BLaER1 (cell line): ENCODE measurements at regions not wholly inside any gene's neighbourhood (a gene's known extent, or its start where the extent isn't known, plus 50 kb on each side); places are given as distances from the start of the nearest gene placed in this dataset.

ENCODE experiments used
- H3K27ac ChIP-seq: shearing (Covaris generic); formaldehyde crosslinking; 2 replicates; pipeline ENCODE4 v1.8.1; 2022
- H3K27me3 ChIP-seq: shearing (Covaris generic); formaldehyde crosslinking; 2 replicates; pipeline ENCODE4 v1.8.1; 2022
- H3K36me3 ChIP-seq: shearing (Covaris generic); formaldehyde crosslinking; 2 replicates; pipeline ENCODE4 v1.8.1; 2022
- H3K4me1 ChIP-seq: shearing (Covaris generic); formaldehyde crosslinking; 2 replicates; pipeline ENCODE4 v1.8.1; 2022
- H3K4me2 ChIP-seq: shearing (Covaris generic); formaldehyde crosslinking; 2 replicates; pipeline ENCODE4 v1.8.1; 2022
- H3K4me3 ChIP-seq: shearing (Covaris generic); formaldehyde crosslinking; 2 replicates; pipeline ENCODE4 v1.8.1; 2022
- H3K9ac ChIP-seq: shearing (Covaris generic); formaldehyde crosslinking; 2 replicates; pipeline ENCODE4 v1.8.1; 2022
- H3K9me3 ChIP-seq: shearing (Covaris generic); formaldehyde crosslinking; 2 replicates; pipeline ENCODE4 v1.8.1; 2022
- H4K20me1 ChIP-seq: shearing (Covaris generic); formaldehyde crosslinking; 2 replicates; pipeline ENCODE4 v1.8.1; 2022
- Cebpa-rat ChIP-seq: shearing (Covaris generic); IDR thresholded peaks from 2 replicates; pipeline ENCODE4 v1.8.1; 2022

DNA sequence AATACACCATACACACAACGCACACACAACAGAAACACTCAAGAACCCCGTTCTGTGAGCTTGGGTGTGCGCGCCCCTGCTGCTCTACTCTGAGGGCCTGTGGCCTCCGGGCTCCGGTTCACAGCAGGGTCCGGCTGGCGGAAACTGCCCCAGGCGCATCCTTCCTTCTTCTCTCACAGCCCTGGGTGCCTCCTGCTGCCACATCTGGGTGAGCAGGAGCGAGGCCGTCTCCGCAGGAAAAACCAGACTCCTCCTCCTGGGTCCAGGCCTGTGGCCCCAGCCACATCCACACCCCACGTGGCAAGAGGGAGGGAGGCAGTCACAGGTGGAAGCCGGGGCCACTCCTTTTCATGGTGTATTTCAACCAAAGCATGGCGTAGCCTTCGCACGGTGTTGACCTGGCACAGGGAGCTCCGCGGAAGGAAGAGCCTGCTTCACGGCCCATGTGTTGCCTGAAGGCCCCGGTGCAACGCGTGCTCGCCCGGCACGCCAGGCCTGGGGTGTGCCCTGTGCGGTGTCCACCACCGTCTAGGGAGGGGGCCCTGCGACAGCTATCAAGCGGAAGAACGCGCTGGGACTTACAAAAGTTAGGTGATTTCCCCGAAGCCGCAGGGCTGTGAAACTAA lies 1502.7 kb downstream of the TBC1D22A start:
- no peak overlapping the region for H3K9ac ChIP-seq
- H3K4me3 ChIP-seq = no peak overlapping the region
- H3K4me2 ChIP-seq = no peak overlapping the region
- no peak for TF ChIP-seq Cebpa-rat
- H4K20me1 ChIP-seq = no peaks in the 10 kb centered on the region
- H3K9me3 ChIP-seq = no peaks in the 10 kb centered on the region
- no peaks in the 10 kb centered on the region for H3K27me3 ChIP-seq
- H3K4me1 ChIP-seq = no peaks in the 10 kb centered on the region
- no peaks in the 10 kb centered on the region for H3K36me3 ChIP-seq
- H3K27ac ChIP-seq = no peak overlapping the region

DNA sequence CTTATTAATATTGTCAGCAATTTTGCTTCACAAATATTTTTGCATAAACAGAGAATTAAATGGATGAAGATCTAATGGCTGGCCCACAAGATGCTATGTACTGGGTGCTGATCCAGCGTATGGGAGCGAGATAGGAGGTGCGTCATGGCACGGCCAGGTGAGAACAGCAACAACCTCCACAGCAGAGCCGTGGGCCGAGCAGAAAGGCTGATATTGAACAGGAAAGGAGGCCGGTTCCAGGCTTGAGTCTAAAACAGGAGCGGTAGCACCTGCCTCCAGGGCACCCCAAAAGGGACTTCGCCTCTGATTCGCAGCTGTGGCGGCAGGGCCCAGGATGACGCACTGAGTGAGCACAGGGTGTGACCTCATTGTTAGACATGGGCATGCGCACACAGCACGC lies 1502.1 kb downstream of the TBC1D22A start:
- Histone ChIP-seq H3K4me2 (no peak overlapping the region), H3K36me3 (no peaks in the 10 kb centered on the region), H3K27ac (no peak overlapping the region), H3K4me3 (no peak overlapping the region), H4K20me1 (no peaks in the 10 kb centered on the region), H3K27me3 (no peaks in the 10 kb centered on the region), H3K9me3 (no peaks in the 10 kb centered on the region), H3K4me1 (no peaks in the 10 kb centered on the region), H3K9ac (no peak overlapping the region)
- TF ChIP-seq Cebpa-rat = no peak

DNA sequence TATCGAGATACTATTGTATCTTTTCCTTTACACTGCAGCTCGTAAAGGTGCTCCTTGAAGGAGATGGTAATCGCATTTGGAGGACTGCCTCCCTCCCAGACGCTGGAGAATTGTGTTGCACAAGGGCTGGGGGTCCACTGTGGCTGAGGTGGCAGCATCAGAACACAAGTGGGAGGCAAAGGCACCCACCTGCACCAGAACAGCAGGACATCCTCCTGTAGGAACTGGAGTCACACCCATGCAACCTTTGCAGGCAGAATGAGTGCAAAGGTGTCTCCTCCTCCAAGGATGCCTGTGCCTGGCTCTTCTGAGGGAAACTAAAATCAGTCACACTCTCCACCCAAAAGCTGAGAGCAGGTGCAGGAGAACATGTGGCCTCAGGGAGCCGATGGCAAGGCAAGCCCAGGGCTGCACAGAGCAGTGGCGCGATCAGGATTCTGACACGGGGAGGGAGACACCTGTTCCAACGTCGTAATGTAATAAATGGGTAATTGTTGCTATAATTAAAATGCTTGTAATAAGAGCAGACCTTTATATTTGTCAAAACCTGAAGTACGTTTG lies 1501.4 kb downstream of the TBC1D22A start:
- no peaks in the 10 kb centered on the region for H3K36me3 ChIP-seq
- H4K20me1 ChIP-seq = no peaks in the 10 kb centered on the region
- H3K9me3 ChIP-seq = no peaks in the 10 kb centered on the region
- H3K27ac ChIP-seq = no peak overlapping the region
- H3K4me2 ChIP-seq = no peak overlapping the region
- no peak overlapping the region for H3K4me3 ChIP-seq
- no peak overlapping the region for H3K9ac ChIP-seq
- H3K27me3 ChIP-seq = no peaks in the 10 kb centered on the region
- TF ChIP-seq Cebpa-rat = no peak
- H3K4me1 ChIP-seq = no peaks in the 10 kb centered on the region

DNA sequence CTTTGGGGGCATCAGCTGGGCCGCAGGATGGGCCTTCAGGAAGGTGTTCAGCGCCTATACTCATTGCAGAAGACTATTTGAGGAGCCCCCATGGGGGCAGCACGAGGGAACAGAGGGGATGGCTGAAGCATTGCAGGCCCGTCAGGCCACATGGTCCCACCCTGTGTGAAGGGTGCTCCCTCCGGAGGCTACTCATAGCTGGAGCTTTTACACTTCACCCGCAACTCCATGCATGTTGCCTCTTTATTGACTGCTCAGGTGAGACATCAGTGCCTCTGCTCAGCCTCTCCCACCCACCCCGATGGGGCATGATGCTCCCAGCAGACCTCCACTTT lies 1500.9 kb downstream of the TBC1D22A start:
- peaks cover 1% of the 10 kb centered on the region for H3K4me1 ChIP-seq
- no peaks in the 10 kb centered on the region for H3K9me3 ChIP-seq
- H3K4me3 ChIP-seq = no peak overlapping the region
- no peak overlapping the region for H3K27ac ChIP-seq
- no peaks in the 10 kb centered on the region for H3K27me3 ChIP-seq
- no peak overlapping the region for H3K9ac ChIP-seq
- H3K36me3 ChIP-seq = no peaks in the 10 kb centered on the region
- no peak for TF ChIP-seq Cebpa-rat
- H4K20me1 ChIP-seq = no peaks in the 10 kb centered on the region
- H3K4me2 ChIP-seq = no peak overlapping the region

DNA sequence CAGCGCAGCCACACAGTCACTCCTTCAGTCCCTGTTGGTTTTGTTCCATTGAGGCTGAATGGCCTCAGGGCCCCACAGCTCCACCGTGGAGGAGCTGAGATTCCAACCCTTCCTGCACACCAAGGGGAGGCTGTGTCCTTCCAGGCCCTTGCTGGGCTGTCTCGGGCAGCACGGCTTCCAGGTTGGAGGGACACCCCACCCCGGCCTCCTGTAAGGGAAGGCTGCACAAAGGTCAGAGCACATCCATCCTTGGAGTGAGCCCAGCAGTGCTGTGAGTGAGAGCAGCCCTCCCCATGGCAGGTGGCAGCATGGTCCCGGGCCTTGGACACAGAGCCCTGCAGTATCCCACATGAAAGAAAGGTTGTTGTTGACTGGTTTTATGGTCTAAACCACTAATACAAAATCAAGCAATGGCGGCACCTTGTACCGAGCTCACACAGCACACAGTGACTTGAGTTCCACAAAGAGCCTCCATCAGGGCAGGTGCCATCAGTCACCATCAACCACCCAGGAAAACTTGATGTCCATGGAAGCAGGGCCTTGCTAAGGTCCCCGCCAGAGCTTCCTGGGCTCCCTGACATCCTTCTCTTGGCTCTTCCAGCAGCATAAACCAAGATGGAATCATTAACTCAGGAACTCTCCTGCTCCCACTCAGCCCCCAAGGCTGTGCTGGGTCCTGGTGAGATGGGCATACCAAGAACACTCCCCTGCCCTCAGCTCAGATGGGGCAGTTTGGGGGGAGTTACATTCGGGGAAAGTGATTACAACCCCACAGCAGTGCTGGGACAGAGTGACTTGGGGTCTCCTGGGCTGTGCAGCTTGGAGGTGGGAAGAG lies 1500.4 kb downstream of the TBC1D22A start:
- TF ChIP-seq Cebpa-rat = no peak
- Histone ChIP-seq H3K4me3 (no peak overlapping the region), H3K9me3 (no peaks in the 10 kb centered on the region), H3K36me3 (no peaks in the 10 kb centered on the region), H3K27ac (no peak overlapping the region), H3K4me1 (peaks cover 7% of the 10 kb centered on the region), H4K20me1 (no peaks in the 10 kb centered on the region), H3K27me3 (no peaks in the 10 kb centered on the region), H3K4me2 (no peak overlapping the region), H3K9ac (no peak overlapping the region)

DNA sequence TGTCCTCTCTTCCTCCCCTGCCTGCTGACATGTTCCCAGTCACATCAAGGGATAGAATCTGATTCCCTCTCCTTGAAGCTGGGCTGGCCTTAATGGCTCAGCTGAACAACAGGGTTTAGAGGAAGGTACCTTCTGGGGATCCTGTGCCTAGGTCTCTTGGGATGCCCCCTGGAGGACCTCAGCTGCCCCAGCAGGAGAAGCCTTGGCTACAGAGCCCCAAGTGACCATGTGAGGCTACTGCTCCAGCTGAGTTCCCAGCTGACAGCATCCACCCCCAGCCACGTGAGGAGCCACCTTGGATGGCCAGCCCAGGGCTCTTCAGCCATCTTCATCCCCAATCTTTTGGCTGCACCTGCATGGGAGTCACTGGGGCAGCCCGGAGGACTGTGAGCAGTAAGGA lies 1499.3 kb downstream of the TBC1D22A start:
- H3K4me1 ChIP-seq = peaks cover 7% of the 10 kb centered on the region
- H3K4me2 ChIP-seq = no peak overlapping the region
- no peaks in the 10 kb centered on the region for H4K20me1 ChIP-seq
- no peaks in the 10 kb centered on the region for H3K36me3 ChIP-seq
- no peak for TF ChIP-seq Cebpa-rat
- H3K4me3 ChIP-seq = no peak overlapping the region
- no peaks in the 10 kb centered on the region for H3K27me3 ChIP-seq
- no peak overlapping the region for H3K9ac ChIP-seq
- H3K27ac ChIP-seq = no peak overlapping the region
- H3K9me3 ChIP-seq = no peaks in the 10 kb centered on the region

DNA sequence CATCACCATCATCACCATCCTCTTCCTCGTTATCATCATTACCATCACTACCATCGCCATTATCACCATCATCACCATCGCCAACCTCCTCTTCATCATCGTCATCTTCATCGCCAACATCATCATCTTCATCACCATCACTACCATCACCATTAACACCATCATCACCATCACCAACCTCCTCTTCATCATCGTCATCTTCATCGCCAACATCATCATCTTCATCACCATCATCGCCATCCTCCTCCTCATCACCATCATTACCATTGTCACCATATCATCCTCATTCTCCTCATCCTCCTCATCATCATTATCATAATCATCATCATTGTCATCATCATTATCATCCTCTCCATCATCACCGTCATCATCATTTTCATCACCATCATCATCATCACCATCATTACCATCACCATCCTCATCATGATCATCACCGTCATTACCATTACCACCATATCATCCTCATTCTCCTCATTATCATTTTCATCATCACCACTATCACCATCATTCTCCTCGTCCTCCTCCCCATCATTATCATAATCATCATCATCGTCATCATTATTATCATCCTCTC lies 1498.7 kb downstream of the TBC1D22A start:
- Histone ChIP-seq H3K9ac (no peak overlapping the region), H3K27me3 (no peaks in the 10 kb centered on the region), H4K20me1 (no peaks in the 10 kb centered on the region), H3K36me3 (no peaks in the 10 kb centered on the region), H3K9me3 (no peaks in the 10 kb centered on the region), H3K4me3 (no peak overlapping the region), H3K4me1 (peaks cover 7% of the 10 kb centered on the region), H3K27ac (no peak overlapping the region), H3K4me2 (no peak overlapping the region)
- TF ChIP-seq Cebpa-rat = no peak

DNA sequence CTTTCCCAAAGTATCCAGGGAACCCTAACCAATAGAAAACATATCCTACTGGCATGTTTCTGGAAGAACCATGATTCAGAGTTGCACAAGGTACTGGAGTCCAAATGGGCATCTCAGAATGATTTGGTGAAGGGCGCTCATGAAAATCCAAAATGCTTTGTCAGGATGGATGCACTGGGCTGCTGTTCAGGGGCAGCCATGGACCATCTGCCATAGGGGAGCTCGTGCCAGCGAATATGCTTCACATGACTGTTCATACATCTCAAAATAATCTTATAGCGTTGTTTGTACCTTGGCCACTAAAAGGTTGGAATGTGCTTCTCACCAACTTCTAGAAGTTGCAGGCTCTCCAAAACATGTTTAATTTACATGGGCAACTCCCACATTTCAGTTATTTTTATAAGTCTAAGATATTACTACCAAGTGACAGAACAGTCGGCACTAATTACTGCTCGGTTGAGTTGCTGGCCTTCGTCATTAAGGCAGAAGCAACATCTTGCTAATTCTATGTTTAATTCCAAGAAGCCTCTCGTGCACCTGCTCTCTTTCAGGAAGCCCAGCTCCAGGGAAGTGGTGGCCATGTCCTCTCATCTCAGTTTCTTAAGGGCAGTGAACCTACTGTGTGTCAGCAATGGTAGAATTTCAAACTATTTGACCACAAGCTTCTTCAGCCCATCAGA lies 1497.7 kb downstream of the TBC1D22A start:
- no peaks in the 10 kb centered on the region for H3K9me3 ChIP-seq
- H3K4me1 ChIP-seq = peaks cover 7% of the 10 kb centered on the region
- no peak overlapping the region for H3K9ac ChIP-seq
- no peak overlapping the region for H3K4me3 ChIP-seq
- H3K27me3 ChIP-seq = no peaks in the 10 kb centered on the region
- H3K36me3 ChIP-seq = no peaks in the 10 kb centered on the region
- no peak overlapping the region for H3K27ac ChIP-seq
- no peak for TF ChIP-seq Cebpa-rat
- H3K4me2 ChIP-seq = no peak overlapping the region
- H4K20me1 ChIP-seq = no peaks in the 10 kb centered on the region

DNA sequence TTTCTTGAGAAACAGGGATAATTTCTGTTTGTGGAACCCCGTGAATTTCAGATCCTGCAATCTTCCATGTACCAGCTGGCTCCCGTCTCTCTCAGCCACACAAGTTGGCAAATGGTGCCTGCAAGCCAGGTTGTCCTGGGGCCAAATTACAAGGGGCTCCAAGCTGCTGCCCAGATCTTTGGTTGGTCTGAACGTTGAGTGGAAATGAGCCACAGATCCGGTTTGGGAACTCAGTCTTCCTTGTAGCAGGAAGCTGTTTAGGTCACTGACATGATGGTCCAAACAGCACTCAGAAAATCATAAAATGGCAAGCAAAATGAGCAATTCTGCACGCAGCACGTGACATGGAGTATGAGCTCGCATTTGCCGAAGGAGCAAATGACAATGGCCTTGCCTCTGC lies 1496.4 kb downstream of the TBC1D22A start:
- H3K4me2 ChIP-seq = no peak overlapping the region
- H4K20me1 ChIP-seq = no peaks in the 10 kb centered on the region
- H3K4me1 ChIP-seq = peaks cover 17% of the 10 kb centered on the region
- no peak overlapping the region for H3K9ac ChIP-seq
- H3K9me3 ChIP-seq = no peaks in the 10 kb centered on the region
- TF ChIP-seq Cebpa-rat = no peak
- no peak overlapping the region for H3K4me3 ChIP-seq
- no peaks in the 10 kb centered on the region for H3K36me3 ChIP-seq
- no peaks in the 10 kb centered on the region for H3K27me3 ChIP-seq
- H3K27ac ChIP-seq = no peak overlapping the region
